ENCODE measurements at regions not wholly inside any gene's neighbourhood (a gene's known extent, or its start where the extent isn't known, plus 50 kb on each side); places are given as distances from the start of the nearest gene placed in this dataset.

DNA sequence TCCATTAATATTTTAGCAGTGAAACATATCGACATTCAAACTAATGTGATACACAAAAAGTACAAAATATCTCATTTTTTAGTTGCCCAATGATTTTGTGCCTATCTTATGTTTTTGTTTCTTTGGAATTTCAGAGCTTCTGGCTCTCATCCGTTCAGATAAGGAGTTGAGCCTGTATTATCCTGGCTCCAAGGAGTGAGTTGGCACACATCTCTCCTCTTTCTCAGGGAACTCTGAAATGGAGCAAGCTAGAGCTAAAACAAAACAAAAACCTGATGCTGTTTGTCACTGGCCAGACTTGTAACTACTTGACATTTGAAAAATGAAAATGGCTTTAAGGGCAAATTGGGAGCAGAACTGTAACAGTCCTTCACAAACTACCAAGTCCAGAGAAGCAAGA is 131.3 kb upstream of the SLC28A3 start:
- no peaks in the 10 kb centered on the region for H3K9me3 ChIP-seq (ENCODE audit: control insufficient read depth in 1 of 2, insufficient read depth in 1 of 2, low read length in 2 of 2)
- POLR2A ChIA-PET: no interaction called here
- no peaks in the 10 kb centered on the region for H3K4me1 ChIP-seq (ENCODE audit: insufficient read depth, low read length)
- Mint-ChIP-seq H3K4me3 (no peak overlapping the region), H3K27ac (no peak overlapping the region), H3K27me3 (peaks cover 10% of the 10 kb centered on the region), H3K36me3 (ENCODE audit: low read depth) (no peaks in the 10 kb centered on the region), H3K9me3 (no peaks in the 10 kb centered on the region), H3K4me1 (ENCODE audit: low read depth) (no peaks in the 10 kb centered on the region)
- DNase-seq: no peak
- H3K27me3 ChIP-seq (ENCODE audit: control insufficient read depth in 1 of 2, insufficient read depth in 2 of 2, low read length in 2 of 2): no peaks in the 10 kb centered on the region
- H3K4me3 ChIP-seq (ENCODE audit: low read length): no peak overlapping the region
- CTCF ChIA-PET: no interaction called here
- no peak overlapping the region for H3K27ac ChIP-seq (ENCODE audit: low read depth in 1 of 2, low read length in 2 of 2)
- TF ChIP-seq CTCF (IDR thresholded peaks at IDR 0.05): no peak
- H3K36me3 ChIP-seq (ENCODE audit: insufficient read depth, low read length): no peaks in the 10 kb centered on the region
- ATAC-seq (ENCODE audit: poor library complexity): no peak
- intact Hi-C loops (cut with DNase I, micrococcal nuclease): no loop called here

DNA sequence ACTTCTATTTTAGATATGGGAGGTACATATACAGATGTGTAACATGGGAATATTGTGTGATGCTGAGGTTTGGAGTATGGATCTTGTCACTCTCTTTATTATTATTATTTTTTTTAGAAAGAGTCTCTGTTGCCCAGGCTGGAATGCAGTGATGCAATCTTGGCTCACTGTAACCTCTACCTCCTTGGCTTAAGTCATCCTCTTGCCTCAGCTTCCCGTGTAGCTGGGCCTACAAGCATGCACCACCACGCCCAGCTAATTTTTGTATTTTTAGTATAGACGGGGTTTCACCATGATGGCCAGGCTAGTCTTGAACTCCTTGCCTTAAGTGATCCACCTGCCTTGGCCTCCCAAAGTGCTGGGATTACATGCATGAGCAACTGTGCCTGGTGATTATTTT is 138.4 kb upstream of the SLC28A3 start:
- intact Hi-C loops (cut with DNase I, micrococcal nuclease): no loop called here
- no peak for ATAC-seq (ENCODE audit: poor library complexity)
- no peak overlapping the region for H3K4me3 Mint-ChIP-seq
- POLR2A ChIA-PET: no interaction called here
- no peaks in the 10 kb centered on the region for H3K27me3 Mint-ChIP-seq
- H3K4me1 Mint-ChIP-seq (ENCODE audit: low read depth): no peaks in the 10 kb centered on the region
- CTCF ChIA-PET: no interaction called here
- Histone ChIP-seq H3K36me3 (ENCODE audit: insufficient read depth, low read length) (no peaks in the 10 kb centered on the region), H3K9me3 (ENCODE audit: control insufficient read depth in 1 of 2, insufficient read depth in 1 of 2, low read length in 2 of 2) (no peaks in the 10 kb centered on the region), H3K27ac (ENCODE audit: low read depth in 1 of 2, low read length in 2 of 2) (no peak overlapping the region), H3K27me3 (ENCODE audit: control insufficient read depth in 1 of 2, insufficient read depth in 2 of 2, low read length in 2 of 2) (no peaks in the 10 kb centered on the region), H3K4me1 (ENCODE audit: insufficient read depth, low read length) (no peaks in the 10 kb centered on the region), H3K4me3 (ENCODE audit: low read length) (no peak overlapping the region)
- no peak overlapping the region for H3K27ac Mint-ChIP-seq
- DNase-seq: no peak
- no peaks in the 10 kb centered on the region for H3K36me3 Mint-ChIP-seq (ENCODE audit: low read depth)
- no peak for TF ChIP-seq CTCF (IDR thresholded peaks at IDR 0.05)
- H3K9me3 Mint-ChIP-seq: no peaks in the 10 kb centered on the region

- H3K27ac Mint-ChIP-seq: no peak overlapping the region
- DNase-seq (no peak), ATAC-seq (ENCODE audit: poor library complexity) (no peak)
- no peaks in the 10 kb centered on the region for H3K27me3 Mint-ChIP-seq
- no peaks in the 10 kb centered on the region for H3K4me1 Mint-ChIP-seq (ENCODE audit: low read depth)
- no peak overlapping the region for H3K4me3 Mint-ChIP-seq
- H3K27me3 ChIP-seq (ENCODE audit: control insufficient read depth in 1 of 2, insufficient read depth in 2 of 2, low read length in 2 of 2): no peaks in the 10 kb centered on the region
- no peaks in the 10 kb centered on the region for H3K36me3 ChIP-seq (ENCODE audit: insufficient read depth, low read length)
- ChIA-PET POLR2A (no interaction called here), CTCF (no interaction called here)
- no peak overlapping the region for H3K27ac ChIP-seq (ENCODE audit: low read depth in 1 of 2, low read length in 2 of 2)
- no peak overlapping the region for H3K4me3 ChIP-seq (ENCODE audit: low read length)
- no peaks in the 10 kb centered on the region for H3K4me1 ChIP-seq (ENCODE audit: insufficient read depth, low read length)
- no peaks in the 10 kb centered on the region for H3K9me3 ChIP-seq (ENCODE audit: control insufficient read depth in 1 of 2, insufficient read depth in 1 of 2, low read length in 2 of 2)
- no peaks in the 10 kb centered on the region for H3K36me3 Mint-ChIP-seq (ENCODE audit: low read depth)
- intact Hi-C loops (cut with DNase I, micrococcal nuclease): no loop called here
- no peaks in the 10 kb centered on the region for H3K9me3 Mint-ChIP-seq
- no peak for TF ChIP-seq CTCF (IDR thresholded peaks at IDR 0.05)
Measured at GRCh38 chr9:84480071-84480470, 139.5 kb upstream of the SLC28A3 start.

All from CD4-positive, alpha-beta T cell (primary cell).